ENCODE measurements at regions not wholly inside any gene's neighbourhood (a gene's known extent, or its start where the extent isn't known, plus 50 kb on each side); places are given as distances from the start of the nearest gene placed in this dataset.

- H3K4me3 ChIP-seq (ENCODE audit: low read depth, low read length) = no peak overlapping the region
- TF ChIP-seq CTCF (IDR thresholded peaks at IDR 0.05; ENCODE audit: borderline replicate concordance, insufficient read depth, low read depth, low read length) = no peak
These were observed 523.9 kb upstream of the MGMT start for GRCh38 chr10:128943111-128943510.

DNA sequence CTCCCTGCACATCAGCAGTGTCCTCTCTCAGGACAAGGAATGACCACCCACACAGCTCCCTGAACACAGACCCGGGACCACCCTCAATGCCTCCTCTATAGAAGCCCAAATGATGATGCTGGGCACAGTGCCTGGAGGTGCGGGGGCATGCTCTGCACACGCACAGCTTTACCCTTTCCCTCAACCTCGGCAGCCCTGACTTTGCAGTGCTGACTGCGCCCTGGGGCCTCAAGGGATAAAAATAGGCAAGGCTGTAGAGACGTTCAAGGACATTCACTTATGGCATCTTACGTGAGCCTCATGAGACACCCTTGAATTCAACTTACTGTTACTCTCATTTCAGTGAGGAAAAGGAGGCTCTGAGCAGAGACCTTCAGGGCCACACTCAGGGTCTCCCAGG, 521.6 kb upstream of the MGMT start:
- H3K4me3 ChIP-seq (ENCODE audit: low read depth, low read length) = no peak overlapping the region
- no peak for TF ChIP-seq CTCF (IDR thresholded peaks at IDR 0.05; ENCODE audit: borderline replicate concordance, insufficient read depth, low read depth, low read length)

GRCh38 chr10:128950159-128950915, 516.7 kb upstream of the MGMT start:
- no peak for TF ChIP-seq CTCF (IDR thresholded peaks at IDR 0.05; ENCODE audit: borderline replicate concordance, insufficient read depth, low read depth, low read length)
- no peak overlapping the region for H3K4me3 ChIP-seq (ENCODE audit: low read depth, low read length)

GRCh38 chr10:128950916-128951275, 516.1 kb upstream of the MGMT start:
- H3K4me3 ChIP-seq (ENCODE audit: low read depth, low read length) = no peak overlapping the region
- TF ChIP-seq CTCF (IDR thresholded peaks at IDR 0.05; ENCODE audit: borderline replicate concordance, insufficient read depth, low read depth, low read length) = no peak

DNA sequence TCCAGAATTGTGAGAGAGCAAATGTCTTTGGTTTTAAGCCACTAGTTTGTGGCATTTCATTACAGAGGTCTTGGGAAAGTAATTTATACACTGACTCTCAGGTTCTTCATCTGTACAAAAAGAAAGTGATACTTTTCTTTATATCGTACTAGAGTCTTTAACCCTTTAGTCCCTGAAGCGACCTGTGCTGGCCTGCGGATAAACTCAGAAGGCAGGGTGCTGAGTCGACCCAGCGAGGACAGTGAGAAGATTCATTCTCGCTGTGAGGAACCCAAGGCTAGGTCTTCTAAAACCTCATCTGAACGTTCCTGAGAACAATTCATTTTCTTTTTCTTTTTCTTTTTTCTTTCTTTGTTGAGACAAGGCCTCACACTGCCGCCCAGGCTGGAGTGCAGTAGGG, 514.2 kb upstream of the MGMT start:
- H3K4me3 ChIP-seq (ENCODE audit: low read depth, low read length) = no peak overlapping the region
- no peak for TF ChIP-seq CTCF (IDR thresholded peaks at IDR 0.05; ENCODE audit: borderline replicate concordance, insufficient read depth, low read depth, low read length)

DNA sequence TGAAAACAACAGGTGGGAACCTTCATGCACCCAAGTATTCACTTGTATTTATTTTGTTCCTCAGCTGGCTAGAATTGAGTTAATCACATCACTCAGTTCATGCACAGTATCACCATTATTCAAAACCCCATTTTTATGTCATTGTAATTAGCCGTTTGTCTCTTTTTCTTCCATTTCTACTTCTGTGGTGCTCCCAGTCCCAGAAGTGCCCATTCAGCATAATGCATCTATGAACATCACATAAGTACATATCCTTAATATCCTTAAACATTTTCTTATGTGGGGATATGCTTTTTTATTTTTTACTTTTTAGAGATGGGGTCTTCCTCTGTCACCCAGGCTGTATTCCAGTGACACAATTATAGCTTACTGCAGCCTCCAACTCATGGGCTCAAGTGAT, 510.9 kb upstream of the MGMT start:
- H3K4me3 ChIP-seq (ENCODE audit: low read depth, low read length) = no peak overlapping the region
- TF ChIP-seq CTCF (IDR thresholded peaks at IDR 0.05; ENCODE audit: borderline replicate concordance, insufficient read depth, low read depth, low read length) = no peak

- H3K4me3 ChIP-seq (ENCODE audit: low read depth, low read length) = no peak overlapping the region
- TF ChIP-seq CTCF (IDR thresholded peaks at IDR 0.05; ENCODE audit: borderline replicate concordance, insufficient read depth, low read depth, low read length) = no peak
These were observed 509.8 kb upstream of the MGMT start for GRCh38 chr10:128957221-128957620.
